Progenitor cell of endocrine pancreas (in vitro differentiated cells): ENCODE measurements at regions not wholly inside any gene's neighbourhood (a gene's known extent, or its start where the extent isn't known, plus 50 kb on each side); places are given as distances from the start of the nearest gene placed in this dataset. TPM values are rescaled to one million over a fixed set of nuclear protein-coding genes. Genes with fewer than 3 reads are reported as not detected.

Experiments
- DNase-seq: peaks from one replicate; pipeline ENCODE4 v3.0.0; 2021; ENCODE audit warnings: low spot score; ENCODE audit not compliant: unreplicated experiment
- H3K27ac Mint-ChIP-seq: 2 replicates; pipeline ENCODE4 v1.8.0; 2021; ENCODE audit warnings: mild to moderate bottlenecking, moderate library complexity, mixed read lengths
- H3K27me3 Mint-ChIP-seq: 2 replicates; pipeline ENCODE4 v1.8.0; 2021; ENCODE audit warnings: mixed read lengths
- H3K36me3 Mint-ChIP-seq: 2 replicates; pipeline ENCODE4 v1.8.0; 2022; ENCODE audit warnings: mixed read lengths; ENCODE audit not compliant: insufficient read depth
- H3K4me1 Mint-ChIP-seq: 2 replicates; pipeline ENCODE4 v1.8.0; 2021; ENCODE audit warnings: low read depth, mixed read lengths
- H3K4me3 Mint-ChIP-seq: 2 replicates; pipeline ENCODE4 v1.8.0; 2021; ENCODE audit warnings: low read depth, mild to moderate bottlenecking, moderate library complexity, mixed read lengths
- H3K9me3 Mint-ChIP-seq: 2 replicates; pipeline ENCODE4 v1.8.0; 2021; ENCODE audit warnings: low read depth, mixed read lengths
- microRNA-seq: library from miRNA; unstranded; fragments of <30 nt; microRNA quantifications from one replicate; pipeline ENCODE4 v1.1.0, GENCODE V29; 2020; ENCODE audit warnings: borderline number of aligned reads; ENCODE audit not compliant: unreplicated experiment
- TF ChIP-seq, protein P1 (sequence below): fragments of 200-600 bp; sonication (generic); IDR thresholded peaks from one replicate; pipeline ENCODE4 v1.5.0; 2021; ENCODE audit warnings: antibody characterized with exemption, mild to moderate bottlenecking; ENCODE audit not compliant: unreplicated experiment

DNA sequence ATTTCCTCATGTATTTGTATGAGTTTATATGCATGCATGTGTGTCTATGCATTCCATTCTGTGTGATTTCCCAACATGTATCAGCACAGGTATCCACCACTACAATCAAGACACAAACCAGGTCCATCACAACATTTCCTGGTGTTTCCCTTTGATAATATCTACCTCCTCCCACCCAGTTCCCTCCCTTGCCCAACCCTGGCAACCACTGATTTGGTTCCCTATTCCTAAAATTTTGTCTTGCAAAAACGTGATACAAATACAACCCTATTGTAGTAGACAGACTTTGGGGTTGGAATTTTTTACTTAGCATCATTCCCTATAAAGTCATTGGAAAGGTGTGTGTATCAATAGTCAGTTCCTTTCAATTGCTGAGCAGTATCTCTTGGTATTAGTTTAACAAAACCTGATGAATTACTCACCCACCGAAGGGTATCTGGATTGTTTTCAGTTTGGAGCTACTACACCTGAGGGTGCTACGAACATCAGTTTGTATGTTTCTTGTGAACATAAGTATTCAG is 51.8 kb upstream of the IGLL5 start:
- no peak overlapping the region for H3K4me3 Mint-ChIP-seq
- H3K36me3 Mint-ChIP-seq: no peaks in the 10 kb centered on the region
- H3K27ac Mint-ChIP-seq: no peak overlapping the region
- DNase-seq: no peak
- TF ChIP-seq, protein P1, sequence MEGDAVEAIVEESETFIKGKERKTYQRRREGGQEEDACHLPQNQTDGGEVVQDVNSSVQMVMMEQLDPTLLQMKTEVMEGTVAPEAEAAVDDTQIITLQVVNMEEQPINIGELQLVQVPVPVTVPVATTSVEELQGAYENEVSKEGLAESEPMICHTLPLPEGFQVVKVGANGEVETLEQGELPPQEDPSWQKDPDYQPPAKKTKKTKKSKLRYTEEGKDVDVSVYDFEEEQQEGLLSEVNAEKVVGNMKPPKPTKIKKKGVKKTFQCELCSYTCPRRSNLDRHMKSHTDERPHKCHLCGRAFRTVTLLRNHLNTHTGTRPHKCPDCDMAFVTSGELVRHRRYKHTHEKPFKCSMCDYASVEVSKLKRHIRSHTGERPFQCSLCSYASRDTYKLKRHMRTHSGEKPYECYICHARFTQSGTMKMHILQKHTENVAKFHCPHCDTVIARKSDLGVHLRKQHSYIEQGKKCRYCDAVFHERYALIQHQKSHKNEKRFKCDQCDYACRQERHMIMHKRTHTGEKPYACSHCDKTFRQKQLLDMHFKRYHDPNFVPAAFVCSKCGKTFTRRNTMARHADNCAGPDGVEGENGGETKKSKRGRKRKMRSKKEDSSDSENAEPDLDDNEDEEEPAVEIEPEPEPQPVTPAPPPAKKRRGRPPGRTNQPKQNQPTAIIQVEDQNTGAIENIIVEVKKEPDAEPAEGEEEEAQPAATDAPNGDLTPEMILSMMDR: no peak
- peaks cover 3% of the 10 kb centered on the region for H3K9me3 Mint-ChIP-seq
- no peaks in the 10 kb centered on the region for H3K4me1 Mint-ChIP-seq
- H3K27me3 Mint-ChIP-seq: peaks cover 26% of the 10 kb centered on the region

- H3K27me3 Mint-ChIP-seq: peaks cover 26% of the 10 kb centered on the region
- DNase-seq: no peak
- H3K4me1 Mint-ChIP-seq: no peaks in the 10 kb centered on the region
- no peak overlapping the region for H3K4me3 Mint-ChIP-seq
- H3K36me3 Mint-ChIP-seq: no peaks in the 10 kb centered on the region
- H3K27ac Mint-ChIP-seq: no peak overlapping the region
- H3K9me3 Mint-ChIP-seq: peaks cover 3% of the 10 kb centered on the region
- TF ChIP-seq, protein P1: no peak
Observed at GRCh38 chr22:22836635-22837034, 51.0 kb upstream of the IGLL5 start.

Small RNA genes lying in the stretch of these regions (microRNA-seq; reads per million reads assigned to microRNA genes)
- not detected for gene MIR650
